ENCODE measurements at regions not wholly inside any gene's neighbourhood (a gene's known extent, or its start where the extent isn't known, plus 50 kb on each side); places are given as distances from the start of the nearest gene placed in this dataset.

GRCh38 chr2:12955864-12956263, 239.1 kb downstream of the TRIB2 start:
- H3K27me3 ChIP-seq (ENCODE audit: insufficient read depth, poor library complexity, severe bottlenecking) = no peaks in the 10 kb centered on the region
- DNase-seq (ENCODE audit: low spot score) = no peak
- ATAC-seq (ENCODE audit: low read depth) = no peak
- H3K27ac ChIP-seq (ENCODE audit: poor library complexity, severe bottlenecking) = no peak overlapping the region
- peaks cover 4% of the 10 kb centered on the region for H3K9me3 ChIP-seq (ENCODE audit: severe bottlenecking)
- no peaks in the 10 kb centered on the region for H3K36me3 ChIP-seq (ENCODE audit: low read depth)
- no peak for TF ChIP-seq CTCF (IDR thresholded peaks at IDR 0.05; ENCODE audit: poor library complexity, severe bottlenecking)
- H3K4me1 ChIP-seq (ENCODE audit: insufficient read depth, poor library complexity, severe bottlenecking) = peaks cover 20% of the 10 kb centered on the region
- no peak overlapping the region for H3K4me3 ChIP-seq (ENCODE audit: severe bottlenecking)

GRCh38 chr2:12957251-12957650, 240.5 kb downstream of the TRIB2 start:
- H3K27ac ChIP-seq (ENCODE audit: poor library complexity, severe bottlenecking) = no peak overlapping the region
- no peak for ATAC-seq (ENCODE audit: low read depth)
- H3K4me3 ChIP-seq (ENCODE audit: severe bottlenecking) = no peak overlapping the region
- H3K27me3 ChIP-seq (ENCODE audit: insufficient read depth, poor library complexity, severe bottlenecking) = no peaks in the 10 kb centered on the region
- no peak for TF ChIP-seq CTCF (IDR thresholded peaks at IDR 0.05; ENCODE audit: poor library complexity, severe bottlenecking)
- peaks cover 4% of the 10 kb centered on the region for H3K9me3 ChIP-seq (ENCODE audit: severe bottlenecking)
- no peaks in the 10 kb centered on the region for H3K36me3 ChIP-seq (ENCODE audit: low read depth)
- peaks cover 6% of the 10 kb centered on the region for H3K4me1 ChIP-seq (ENCODE audit: insufficient read depth, poor library complexity, severe bottlenecking)
- no peak for DNase-seq (ENCODE audit: low spot score)

GRCh38 chr2:12959935-12960334, 243.2 kb downstream of the TRIB2 start:
- no peak overlapping the region for H3K27ac ChIP-seq (ENCODE audit: poor library complexity, severe bottlenecking)
- no peaks in the 10 kb centered on the region for H3K36me3 ChIP-seq (ENCODE audit: low read depth)
- TF ChIP-seq CTCF (IDR thresholded peaks at IDR 0.05; ENCODE audit: poor library complexity, severe bottlenecking) = no peak
- H3K4me3 ChIP-seq (ENCODE audit: severe bottlenecking) = no peak overlapping the region
- H3K4me1 ChIP-seq (ENCODE audit: insufficient read depth, poor library complexity, severe bottlenecking) = no peaks in the 10 kb centered on the region
- no peaks in the 10 kb centered on the region for H3K27me3 ChIP-seq (ENCODE audit: insufficient read depth, poor library complexity, severe bottlenecking)
- H3K9me3 ChIP-seq (ENCODE audit: severe bottlenecking) = peaks cover 4% of the 10 kb centered on the region
- DNase-seq (ENCODE audit: low spot score) (no peak), ATAC-seq (ENCODE audit: low read depth) (no peak)

GRCh38 chr2:12960671-12961070, 243.9 kb downstream of the TRIB2 start:
- Histone ChIP-seq H3K4me1 (ENCODE audit: insufficient read depth, poor library complexity, severe bottlenecking) (peaks cover 7% of the 10 kb centered on the region), H3K27ac (ENCODE audit: poor library complexity, severe bottlenecking) (no peak overlapping the region), H3K4me3 (ENCODE audit: severe bottlenecking) (no peak overlapping the region), H3K27me3 (ENCODE audit: insufficient read depth, poor library complexity, severe bottlenecking) (no peaks in the 10 kb centered on the region), H3K36me3 (ENCODE audit: low read depth) (no peaks in the 10 kb centered on the region), H3K9me3 (ENCODE audit: severe bottlenecking) (peaks cover 4% of the 10 kb centered on the region)
- DNase-seq (ENCODE audit: low spot score) (no peak), ATAC-seq (ENCODE audit: low read depth) (no peak)
- no peak for TF ChIP-seq CTCF (IDR thresholded peaks at IDR 0.05; ENCODE audit: poor library complexity, severe bottlenecking)

- ATAC-seq (ENCODE audit: low read depth) = no peak
- Histone ChIP-seq H3K4me3 (ENCODE audit: severe bottlenecking) (no peak overlapping the region), H3K36me3 (ENCODE audit: low read depth) (no peaks in the 10 kb centered on the region), H3K9me3 (ENCODE audit: severe bottlenecking) (no peaks in the 10 kb centered on the region), H3K4me1 (ENCODE audit: insufficient read depth, poor library complexity, severe bottlenecking) (peaks cover 14% of the 10 kb centered on the region), H3K27me3 (ENCODE audit: insufficient read depth, poor library complexity, severe bottlenecking) (no peaks in the 10 kb centered on the region), H3K27ac (ENCODE audit: poor library complexity, severe bottlenecking) (peak overlapping the region; percentile 56)
- DNase-seq (ENCODE audit: low spot score) = no peak
- no peak for TF ChIP-seq CTCF (IDR thresholded peaks at IDR 0.05; ENCODE audit: poor library complexity, severe bottlenecking)
These were observed 248.3 kb downstream of the TRIB2 start for GRCh38 chr2:12964904-12965539.

Data from RWPE2 (cell line).